ENCODE measurements at regions not wholly inside any gene's neighbourhood (a gene's known extent, or its start where the extent isn't known, plus 50 kb on each side); places are given as distances from the start of the nearest gene placed in this dataset.

- Histone ChIP-seq H3K4me2 (ENCODE audit: low read depth, low read length) (no peak overlapping the region), H3K9ac (ENCODE audit: low read length) (no peak overlapping the region), H3K9me3 (replicated peaks; ENCODE audit: insufficient read depth, low read length) (no peaks in the 10 kb centered on the region), H3K27me3 (replicated peaks; ENCODE audit: insufficient read depth, low read length) (no peaks in the 10 kb centered on the region), H3K27ac (ENCODE audit: low read length) (no peak overlapping the region), H3K36me3 (replicated peaks; ENCODE audit: insufficient read depth, low read length) (no peaks in the 10 kb centered on the region; the same call in none of the 2 replicates), H3F3A (ENCODE audit: insufficient read depth, low read length) (no peaks in the 10 kb centered on the region; the same call in 1 of the 2 replicates), H3K4me1 (ENCODE audit: low read length) (peaks cover 16% of the 10 kb centered on the region), H3K79me2 (ENCODE audit: low read length) (peaks cover 96% of the 10 kb centered on the region), H3K9me2 (replicated peaks; ENCODE audit: insufficient read depth, low read length) (no peaks in the 10 kb centered on the region), H2AFZ (ENCODE audit: low read length) (no peak overlapping the region), H3K4me3 (ENCODE audit: low read length) (no peak overlapping the region), H4K20me1 (ENCODE audit: insufficient read depth, low read length) (peaks cover 45% of the 10 kb centered on the region)
- DNase-seq, result no peak
- TF ChIP-seq EZH2phosphoT487 (IDR thresholded peaks at IDR 0.05; ENCODE audit: low read length) (no peak), EZH2 (optimal IDR thresholded peaks at IDR 0.05; ENCODE audit: low read depth, low read length) (no peak)
- TF ChIP-seq, protein P1, sequence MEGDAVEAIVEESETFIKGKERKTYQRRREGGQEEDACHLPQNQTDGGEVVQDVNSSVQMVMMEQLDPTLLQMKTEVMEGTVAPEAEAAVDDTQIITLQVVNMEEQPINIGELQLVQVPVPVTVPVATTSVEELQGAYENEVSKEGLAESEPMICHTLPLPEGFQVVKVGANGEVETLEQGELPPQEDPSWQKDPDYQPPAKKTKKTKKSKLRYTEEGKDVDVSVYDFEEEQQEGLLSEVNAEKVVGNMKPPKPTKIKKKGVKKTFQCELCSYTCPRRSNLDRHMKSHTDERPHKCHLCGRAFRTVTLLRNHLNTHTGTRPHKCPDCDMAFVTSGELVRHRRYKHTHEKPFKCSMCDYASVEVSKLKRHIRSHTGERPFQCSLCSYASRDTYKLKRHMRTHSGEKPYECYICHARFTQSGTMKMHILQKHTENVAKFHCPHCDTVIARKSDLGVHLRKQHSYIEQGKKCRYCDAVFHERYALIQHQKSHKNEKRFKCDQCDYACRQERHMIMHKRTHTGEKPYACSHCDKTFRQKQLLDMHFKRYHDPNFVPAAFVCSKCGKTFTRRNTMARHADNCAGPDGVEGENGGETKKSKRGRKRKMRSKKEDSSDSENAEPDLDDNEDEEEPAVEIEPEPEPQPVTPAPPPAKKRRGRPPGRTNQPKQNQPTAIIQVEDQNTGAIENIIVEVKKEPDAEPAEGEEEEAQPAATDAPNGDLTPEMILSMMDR (IDR thresholded peaks at IDR 0.05; ENCODE audit: low read length), result no peak
Measured at GRCh38 chr7:130943981-130944380, 210.0 kb upstream of the KLF14 start.

- H2AFZ ChIP-seq (ENCODE audit: low read length), result no peak overlapping the region
- H3K4me1 ChIP-seq (ENCODE audit: low read length), result peaks cover 16% of the 10 kb centered on the region
Measured at GRCh38 chr7:130944997-130945396, 211.0 kb upstream of the KLF14 start.

GRCh38 chr7:130945411-130945811 lies 211.4 kb upstream of the KLF14 start:
- Histone ChIP-seq H3K4me1 (ENCODE audit: low read length) (peaks cover 16% of the 10 kb centered on the region), H3K4me2 (ENCODE audit: low read depth, low read length) (no peak overlapping the region), H3K9ac (ENCODE audit: low read length) (no peak overlapping the region), H3K9me2 (replicated peaks; ENCODE audit: insufficient read depth, low read length) (no peaks in the 10 kb centered on the region), H3K79me2 (ENCODE audit: low read length) (peaks cover 96% of the 10 kb centered on the region), H3F3A (ENCODE audit: insufficient read depth, low read length) (no peaks in the 10 kb centered on the region; the same call in 1 of the 2 replicates), H3K27ac (ENCODE audit: low read length) (no peak overlapping the region), H3K4me3 (ENCODE audit: low read length) (no peak overlapping the region), H3K27me3 (replicated peaks; ENCODE audit: insufficient read depth, low read length) (no peaks in the 10 kb centered on the region), H3K9me3 (replicated peaks; ENCODE audit: insufficient read depth, low read length) (no peaks in the 10 kb centered on the region), H2AFZ (ENCODE audit: low read length) (no peak overlapping the region), H4K20me1 (ENCODE audit: insufficient read depth, low read length) (peaks cover 53% of the 10 kb centered on the region), H3K36me3 (replicated peaks; ENCODE audit: insufficient read depth, low read length) (no peaks in the 10 kb centered on the region; the same call in none of the 2 replicates)
- DNase-seq, result no peak
- TF ChIP-seq, protein P1 (IDR thresholded peaks at IDR 0.05; ENCODE audit: low read length), result no peak
- TF ChIP-seq EZH2 (optimal IDR thresholded peaks at IDR 0.05; ENCODE audit: low read depth, low read length), result no peak
- no peak for TF ChIP-seq EZH2phosphoT487 (IDR thresholded peaks at IDR 0.05; ENCODE audit: low read length)

More at GRCh38 chr7:130944997-130945396, 211.0 kb upstream of the KLF14 start:
- Histone ChIP-seq H3K9me3 (replicated peaks; ENCODE audit: insufficient read depth, low read length) (no peaks in the 10 kb centered on the region), H3K27me3 (replicated peaks; ENCODE audit: insufficient read depth, low read length) (no peaks in the 10 kb centered on the region), H3K9me2 (replicated peaks; ENCODE audit: insufficient read depth, low read length) (no peaks in the 10 kb centered on the region), H4K20me1 (ENCODE audit: insufficient read depth, low read length) (peaks cover 50% of the 10 kb centered on the region), H3K79me2 (ENCODE audit: low read length) (peaks cover 95% of the 10 kb centered on the region), H3K9ac (ENCODE audit: low read length) (no peak overlapping the region), H3K4me2 (ENCODE audit: low read depth, low read length) (no peak overlapping the region), H3K4me3 (ENCODE audit: low read length) (no peak overlapping the region), H3F3A (ENCODE audit: insufficient read depth, low read length) (no peaks in the 10 kb centered on the region; the same call in 1 of the 2 replicates), H3K36me3 (replicated peaks; ENCODE audit: insufficient read depth, low read length) (no peaks in the 10 kb centered on the region; the same call in none of the 2 replicates), H3K27ac (ENCODE audit: low read length) (no peak overlapping the region)
- no peak for DNase-seq
- TF ChIP-seq, protein P1 (IDR thresholded peaks at IDR 0.05; ENCODE audit: low read length), result no peak
- TF ChIP-seq EZH2phosphoT487 (IDR thresholded peaks at IDR 0.05; ENCODE audit: low read length), result no peak
- no peak for TF ChIP-seq EZH2 (optimal IDR thresholded peaks at IDR 0.05; ENCODE audit: low read depth, low read length)
